ENCODE measurements at regions not wholly inside any gene's neighbourhood (a gene's known extent, or its start where the extent isn't known, plus 50 kb on each side); places are given as distances from the start of the nearest gene placed in this dataset.
"Not testable (repeated sequence)": the region's sequence is repeated elsewhere in the genome, so short reads cannot be mapped to it uniquely, and the experiment has no call there.

GRCh38 chr4:33062155-33062806 is 2342.1 kb downstream of the PCDH7 start:
- DNase-seq: no peak

GRCh38 chr4:33063241-33063640 is 2343.1 kb downstream of the PCDH7 start:
- no peak for DNase-seq

GRCh38 chr4:33064238-33064637 is 2344.1 kb downstream of the PCDH7 start:
- DNase-seq: no peak

- DNase-seq: no peak
Measured at GRCh38 chr4:33065749-33066148, 2345.6 kb downstream of the PCDH7 start.

GRCh38 chr4:33067221-33067620 is 2347.1 kb downstream of the PCDH7 start:
- DNase-seq: no peak

GRCh38 chr4:33068539-33068938 is 2348.4 kb downstream of the PCDH7 start:
- DNase-seq: no peak

GRCh38 chr4:33071535-33071934 is 2351.4 kb downstream of the PCDH7 start:
- DNase-seq: no peak

- DNase-seq: no peak
Measured at GRCh38 chr4:33072298-33073089, 2352.3 kb downstream of the PCDH7 start.

- no peak for DNase-seq
Measured at GRCh38 chr4:33073811-33074210, 2353.6 kb downstream of the PCDH7 start.

GRCh38 chr4:33078145-33078544 is 2358.0 kb downstream of the PCDH7 start:
- DNase-seq: no peak

GRCh38 chr4:33080275-33080674 is 2360.1 kb downstream of the PCDH7 start:
- DNase-seq: no peak

- no peak for DNase-seq
Measured at GRCh38 chr4:33085709-33086108, 2365.5 kb downstream of the PCDH7 start.

GRCh38 chr4:33086331-33086925 is 2366.3 kb downstream of the PCDH7 start:
- DNase-seq: no peak

GRCh38 chr4:33088713-33089112 is 2368.5 kb downstream of the PCDH7 start:
- no peak for DNase-seq

GRCh38 chr4:33090910-33091309 is 2370.7 kb downstream of the PCDH7 start:
- DNase-seq: no peak

GRCh38 chr4:33091961-33092360 is 2371.8 kb downstream of the PCDH7 start:
- DNase-seq: no peak

GRCh38 chr4:33104273-33104672 is 2384.1 kb downstream of the PCDH7 start:
- DNase-seq: no peak

- no peak for DNase-seq
Measured at GRCh38 chr4:33107814-33108213, 2387.6 kb downstream of the PCDH7 start.

- DNase-seq: no peak
Measured at GRCh38 chr4:33111117-33111516, 2390.9 kb downstream of the PCDH7 start.

- no peak for DNase-seq
Measured at GRCh38 chr4:33116871-33117270, 2396.7 kb downstream of the PCDH7 start.

- no peak for DNase-seq
Measured at GRCh38 chr4:33126002-33126401, 2405.8 kb downstream of the PCDH7 start.

GRCh38 chr4:33130662-33131061 is 2410.5 kb downstream of the PCDH7 start:
- not testable (repeated sequence) for DNase-seq

- no peak for DNase-seq
Measured at GRCh38 chr4:33133723-33134122, 2413.6 kb downstream of the PCDH7 start.

- DNase-seq: no peak
Measured at GRCh38 chr4:33134366-33134765, 2414.2 kb downstream of the PCDH7 start.

Measured in stimulated activated CD8-positive, alpha-beta memory T cell treated with anti-CD3 and anti-CD28 coated beads, Interleukin-4, amount 100 ng/mL, for 48 hours (primary cell).